SH-SY5Y (cell line): ENCODE measurements at regions not wholly inside any gene's neighbourhood (a gene's known extent, or its start where the extent isn't known, plus 50 kb on each side); places are given as distances from the start of the nearest gene placed in this dataset.

Source experiments
- GATA2 ChIP-seq: IDR thresholded peaks from 2 replicates; pipeline ENCODE4 v1.6.1; 2011; ENCODE audit warnings: mild to moderate bottlenecking, low read depth, low read length
- GATA3 ChIP-seq: IDR thresholded peaks from 2 replicates; pipeline ENCODE4 v1.6.1; 2011; ENCODE audit warnings: low read depth, mild to moderate bottlenecking, low read length, moderate library complexity

- TF ChIP-seq GATA2 = no peak
- TF ChIP-seq GATA3 = no peak
Measured at GRCh38 chr3:107931326-107931725, 159.5 kb downstream of the CD47 start.
